ENCODE measurements at regions not wholly inside any gene's neighbourhood (a gene's known extent, or its start where the extent isn't known, plus 50 kb on each side); places are given as distances from the start of the nearest gene placed in this dataset.
"Not testable (repeated sequence)": the region's sequence is repeated elsewhere in the genome, so short reads cannot be mapped to it uniquely, and the experiment has no call there.

- no peak for DNase-seq
Measured at GRCh38 chr5:96483878-96484277, 50.8 kb upstream of the PCSK1 start.

- no peak for DNase-seq
Measured at GRCh38 chr5:96487859-96488258, 54.8 kb upstream of the PCSK1 start.

- no peak for DNase-seq
Measured at GRCh38 chr5:96489532-96489931, 56.5 kb upstream of the PCSK1 start.

- DNase-seq, result no peak
Measured at GRCh38 chr5:96492459-96493047, 59.5 kb upstream of the PCSK1 start.

GRCh38 chr5:96493219-96493790, 60.3 kb upstream of the PCSK1 start:
- no peak for DNase-seq

GRCh38 chr5:96495412-96495811, 62.4 kb upstream of the PCSK1 start:
- DNase-seq, result not testable (repeated sequence)

GRCh38 chr5:96497027-96497426, 64.0 kb upstream of the PCSK1 start:
- not testable (repeated sequence) for DNase-seq

GRCh38 chr5:96499753-96500345, 66.8 kb upstream of the PCSK1 start:
- no peak for DNase-seq

GRCh38 chr5:96501991-96502646, 69.1 kb upstream of the PCSK1 start:
- DNase-seq, result no peak

- DNase-seq, result no peak
Measured at GRCh38 chr5:96503501-96504236, 70.6 kb upstream of the PCSK1 start.

- no peak for DNase-seq
Measured at GRCh38 chr5:96506376-96506775, 73.3 kb upstream of the PCSK1 start.

- no peak for DNase-seq
Measured at GRCh38 chr5:96506866-96507527, 73.9 kb upstream of the PCSK1 start.

- DNase-seq, result no peak
Measured at GRCh38 chr5:96509316-96509715, 76.3 kb upstream of the PCSK1 start.

GRCh38 chr5:96509721-96510350, 76.8 kb upstream of the PCSK1 start:
- DNase-seq, result no peak

GRCh38 chr5:96516631-96517071, 83.6 kb upstream of the PCSK1 start:
- no peak for DNase-seq

- DNase-seq, result no peak
Measured at GRCh38 chr5:96517295-96517694, 84.2 kb upstream of the PCSK1 start.

- no peak for DNase-seq
Measured at GRCh38 chr5:96520345-96520744, 87.3 kb upstream of the PCSK1 start.

- DNase-seq, result no peak
Measured at GRCh38 chr5:96522635-96523355, 89.7 kb upstream of the PCSK1 start.

- no peak for DNase-seq
Measured at GRCh38 chr5:96527768-96528661, 95.0 kb upstream of the PCSK1 start.

- DNase-seq, result no peak
Measured at GRCh38 chr5:96528826-96529474, 95.9 kb upstream of the PCSK1 start.

Data from CD4-positive, alpha-beta T cell treated with Interleukin-1 beta for 1 hour (primary cell).